ENCODE measurements at regions not wholly inside any gene's neighbourhood (a gene's known extent, or its start where the extent isn't known, plus 50 kb on each side); places are given as distances from the start of the nearest gene placed in this dataset.
A peak's percentile ranks its signal among the peaks of the same experiment; 100 is the strongest.

- no peak for DNase-seq
These were observed 81.2 kb upstream of the RAB3GAP2 start for GRCh38 chr1:220353229-220354012.

GRCh38 chr1:220348211-220348610 is 76.0 kb upstream of the RAB3GAP2 start:
- DNase-seq, result no peak

GRCh38 chr1:220347654-220348175 is 75.5 kb upstream of the RAB3GAP2 start:
- peak; percentile 32 for DNase-seq

GRCh38 chr1:220344745-220345144 is 72.5 kb upstream of the RAB3GAP2 start:
- DNase-seq, result no peak

GRCh38 chr1:220342853-220343252 is 70.6 kb upstream of the RAB3GAP2 start:
- DNase-seq, result no peak

GRCh38 chr1:220341126-220341525 is 68.9 kb upstream of the RAB3GAP2 start:
- DNase-seq, result no peak

GRCh38 chr1:220339581-220339980 is 67.3 kb upstream of the RAB3GAP2 start:
- DNase-seq, result peak; percentile 11

DNA sequence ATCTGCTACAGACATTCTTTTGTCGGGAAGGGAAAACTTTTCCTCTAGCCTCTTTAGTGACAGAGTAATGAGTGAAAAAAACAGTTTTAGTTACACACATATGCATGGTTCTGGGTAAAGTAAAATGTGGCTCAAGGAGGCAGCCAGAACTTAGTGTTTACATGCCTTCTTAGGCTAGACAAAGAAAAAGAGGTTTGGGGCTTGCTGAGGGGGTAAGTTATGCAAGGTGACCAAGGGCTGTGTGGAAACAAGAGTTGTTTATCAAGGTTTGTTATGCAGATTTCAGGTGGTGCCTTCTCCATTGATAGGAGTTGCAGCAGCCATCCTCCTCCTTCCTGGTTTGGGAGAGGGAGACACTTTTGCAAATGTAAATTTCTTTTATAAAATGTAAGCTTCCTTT is 66.5 kb upstream of the RAB3GAP2 start:
- no peak for DNase-seq

DNA sequence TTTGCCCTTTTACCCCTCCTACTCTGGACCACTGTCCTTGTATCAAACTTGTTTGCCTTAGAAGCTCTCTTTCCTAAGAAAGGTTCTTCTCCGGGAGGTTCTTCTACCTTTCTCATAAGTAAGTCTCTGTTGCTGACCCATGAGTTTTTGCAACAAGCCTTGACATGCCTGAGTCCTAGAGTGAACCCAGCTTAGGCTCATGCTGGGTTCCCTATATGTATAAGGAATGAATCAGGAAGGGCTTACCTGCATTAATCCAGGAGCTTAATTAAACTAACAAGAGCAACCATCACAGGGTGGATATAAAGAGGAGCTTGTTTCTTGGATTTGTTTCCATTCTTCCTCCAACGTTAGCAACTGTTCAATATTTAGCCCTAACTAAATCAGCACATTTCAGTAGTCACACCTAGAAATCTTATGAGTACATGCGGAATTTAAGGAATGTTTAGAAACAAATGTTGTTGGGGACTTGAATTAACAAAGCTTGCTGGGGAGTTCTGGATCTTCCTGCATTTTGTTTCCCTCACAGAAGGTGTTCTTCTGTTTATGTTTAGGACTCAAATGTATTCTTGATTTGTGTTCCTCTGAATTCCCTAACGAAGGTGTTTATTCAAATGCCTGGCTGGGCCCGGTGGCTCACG is 64.3 kb upstream of the RAB3GAP2 start:
- DNase-seq, result no peak

GRCh38 chr1:220335668-220336067 is 63.4 kb upstream of the RAB3GAP2 start:
- DNase-seq, result no peak

GRCh38 chr1:220331318-220331717 is 59.1 kb upstream of the RAB3GAP2 start:
- peak; percentile 28 for DNase-seq

DNA sequence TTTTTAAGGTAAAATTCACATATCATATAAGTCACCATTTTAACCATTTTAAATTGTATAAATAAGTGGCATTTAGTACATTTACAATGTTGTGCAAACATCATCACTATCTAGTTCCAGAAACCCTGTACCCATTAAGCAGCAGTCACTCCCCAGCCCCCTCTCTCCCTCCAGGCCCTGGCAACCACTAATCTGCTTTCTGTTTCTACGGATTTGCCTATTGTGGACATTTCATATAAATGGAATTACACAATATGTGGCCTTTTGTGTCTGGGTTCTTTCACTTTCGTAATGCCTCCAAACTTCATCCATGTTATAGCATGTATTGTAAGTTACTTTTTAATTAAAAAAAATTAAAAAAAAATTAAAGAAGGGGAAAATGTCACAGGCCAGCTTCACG is 58.0 kb upstream of the RAB3GAP2 start:
- peak; percentile 82 for DNase-seq

DNA sequence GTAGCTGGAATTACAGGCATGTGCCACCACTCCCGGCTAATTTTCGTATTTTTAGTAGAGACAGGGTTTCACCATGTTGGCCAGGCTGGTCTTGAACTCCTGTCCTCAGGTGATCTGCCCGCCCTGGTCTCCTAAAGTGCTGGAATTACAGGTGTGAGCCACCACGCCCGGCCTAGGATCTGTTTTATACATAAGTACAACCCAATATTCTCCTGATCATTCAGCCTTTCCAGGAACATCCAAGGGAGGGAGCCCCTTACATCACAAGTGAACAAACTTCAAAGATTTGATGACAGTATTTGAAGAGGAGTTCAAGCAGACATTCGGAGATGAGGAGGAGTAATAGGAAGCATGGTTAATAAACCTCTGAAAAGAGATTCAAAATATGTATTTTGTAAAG is 54.9 kb upstream of the RAB3GAP2 start:
- DNase-seq, result no peak

GRCh38 chr1:220326578-220326977 is 54.3 kb upstream of the RAB3GAP2 start:
- no peak for DNase-seq

- peak; percentile 19 for DNase-seq
These were observed 53.2 kb upstream of the RAB3GAP2 start for GRCh38 chr1:220325306-220325995.

DNA sequence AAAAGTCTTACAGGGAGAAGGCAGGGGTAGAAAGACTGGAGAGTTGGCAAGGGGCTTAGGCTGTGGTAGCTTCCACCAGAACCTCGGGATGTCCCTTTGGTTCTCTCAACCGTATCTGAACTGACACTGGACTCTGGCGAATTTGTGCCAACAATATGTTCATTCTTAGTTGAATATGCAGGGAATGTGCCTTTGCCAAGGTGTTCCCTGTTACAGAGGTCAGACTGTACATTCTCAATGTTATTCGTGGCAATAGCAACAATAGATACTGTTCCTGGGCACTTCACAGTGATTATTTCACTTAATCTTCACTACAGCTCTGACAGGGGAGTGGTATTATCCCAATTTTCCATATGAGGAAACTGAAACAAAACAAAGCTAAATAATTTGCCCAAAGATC is 51.5 kb upstream of the RAB3GAP2 start:
- no peak for DNase-seq

DNA sequence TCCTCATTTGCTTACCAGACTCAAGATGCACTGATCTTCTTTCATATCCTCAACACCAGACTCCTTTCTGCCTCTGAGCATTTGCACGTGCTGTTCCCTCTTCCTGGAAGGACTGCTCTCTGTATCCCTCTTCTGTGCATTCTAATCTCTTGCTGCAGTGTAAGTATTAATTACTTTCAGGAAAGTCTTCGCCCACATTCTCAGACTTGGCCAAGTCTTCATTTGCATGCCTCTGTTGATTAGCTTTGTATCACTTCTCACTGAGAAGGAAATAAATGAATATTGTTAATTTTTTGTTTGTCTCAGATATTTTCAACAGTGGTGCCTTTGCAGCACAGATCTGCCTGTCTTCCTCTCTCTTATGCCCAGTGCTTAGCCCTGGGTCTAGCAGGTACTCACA is 50.3 kb upstream of the RAB3GAP2 start:
- DNase-seq, result no peak

Measured in OCI-M1 (cell line).